GM18507 (cell line): ENCODE measurements at regions not wholly inside any gene's neighbourhood (a gene's known extent, or its start where the extent isn't known, plus 50 kb on each side); places are given as distances from the start of the nearest gene placed in this dataset.

ENCODE experiments used
- DNase-seq: peaks from one replicate; pipeline ENCODE4 v3.0.0; 2011; ENCODE audit warnings: low read depth; ENCODE audit not compliant: insufficient read length; ENCODE audit errors: extremely low spot score
- FAIRE-seq: peaks from 2 replicates; lab custom pipeline; 2011; peaks lifted over from hg19 to GRCh38; lab: Jason Lieb, UNC

DNA sequence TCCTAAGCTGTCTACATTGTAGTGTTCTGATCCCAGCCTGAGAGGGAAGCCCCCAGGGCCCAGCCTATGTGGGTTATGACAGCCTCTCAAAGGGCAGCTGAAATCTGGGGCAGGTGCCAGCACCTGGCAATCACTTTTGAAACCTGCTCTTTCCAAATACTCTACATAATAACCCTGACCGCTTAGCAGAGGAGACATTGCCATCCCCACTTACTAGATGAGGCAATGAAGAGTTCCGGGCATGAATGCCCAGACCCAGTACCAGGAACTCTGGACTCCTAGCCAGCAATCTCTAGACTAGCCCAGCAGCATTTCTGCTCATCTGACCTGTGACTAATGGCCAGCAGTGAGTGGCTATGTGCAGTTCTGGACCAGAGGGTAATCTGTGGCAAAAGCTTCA is 412.4 kb upstream of the CADM1 start:
- DNase-seq = no peak
- FAIRE-seq = no peak

GRCh38 chr11:115912484-115912945 is 408.3 kb upstream of the CADM1 start:
- DNase-seq = no peak
- peak; percentile 72 for FAIRE-seq

DNA sequence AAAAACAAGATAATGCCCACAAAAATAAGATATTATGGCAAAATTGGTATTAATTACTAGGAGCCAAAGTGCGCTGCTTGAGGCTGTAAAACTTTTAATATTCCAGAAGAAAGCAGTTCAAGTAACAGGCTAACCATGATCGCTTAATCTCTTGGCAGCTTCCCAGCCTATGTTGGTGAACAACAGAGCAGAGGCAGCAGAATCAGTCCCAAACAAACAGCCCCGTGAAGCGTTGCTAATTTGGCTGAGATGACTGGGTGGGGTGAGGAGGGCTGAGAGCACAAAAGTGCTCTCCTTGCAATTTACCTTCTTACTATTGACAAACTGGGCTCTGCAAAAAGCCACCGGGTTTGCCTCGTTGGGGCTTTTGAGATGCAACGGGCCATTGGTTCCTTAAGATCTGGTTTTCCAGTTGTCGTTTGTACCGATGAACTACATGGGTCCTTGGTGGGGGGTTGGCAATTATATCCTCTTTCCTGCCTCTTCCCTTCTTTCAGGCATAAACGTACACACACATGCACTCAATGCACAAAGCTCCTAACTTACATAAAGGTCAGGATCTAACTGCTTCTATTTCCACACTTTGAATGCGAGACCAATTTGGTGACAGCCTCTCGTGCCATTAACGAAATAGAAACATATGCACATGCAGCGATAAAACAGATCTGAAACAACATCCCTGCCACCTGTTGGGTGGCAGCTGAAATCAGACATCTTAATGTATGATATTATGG is 407.6 kb upstream of the CADM1 start:
- FAIRE-seq (no peak), DNase-seq (no peak)

DNA sequence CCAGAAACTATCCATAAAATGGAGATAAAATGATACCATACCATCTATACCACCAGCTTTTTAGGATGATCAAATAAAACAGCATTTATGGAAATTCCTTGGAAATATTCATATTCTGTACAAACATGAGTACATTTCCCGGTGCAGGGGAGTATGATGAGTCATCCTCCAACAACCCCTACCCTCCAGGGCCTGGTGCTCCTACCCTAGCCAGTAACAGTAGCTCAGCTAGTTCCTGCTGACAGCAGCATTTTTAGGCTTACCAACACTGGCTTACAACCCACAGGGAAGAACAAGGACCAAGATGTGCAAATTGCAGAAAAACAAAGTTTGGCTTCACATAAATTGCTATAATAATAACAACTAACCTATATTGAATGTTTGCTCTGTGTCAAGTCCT is 406.2 kb upstream of the CADM1 start:
- DNase-seq (no peak), FAIRE-seq (no peak)

- DNase-seq (no peak), FAIRE-seq (no peak)
Observed at GRCh38 chr11:115906171-115906570, 402.0 kb upstream of the CADM1 start.

DNA sequence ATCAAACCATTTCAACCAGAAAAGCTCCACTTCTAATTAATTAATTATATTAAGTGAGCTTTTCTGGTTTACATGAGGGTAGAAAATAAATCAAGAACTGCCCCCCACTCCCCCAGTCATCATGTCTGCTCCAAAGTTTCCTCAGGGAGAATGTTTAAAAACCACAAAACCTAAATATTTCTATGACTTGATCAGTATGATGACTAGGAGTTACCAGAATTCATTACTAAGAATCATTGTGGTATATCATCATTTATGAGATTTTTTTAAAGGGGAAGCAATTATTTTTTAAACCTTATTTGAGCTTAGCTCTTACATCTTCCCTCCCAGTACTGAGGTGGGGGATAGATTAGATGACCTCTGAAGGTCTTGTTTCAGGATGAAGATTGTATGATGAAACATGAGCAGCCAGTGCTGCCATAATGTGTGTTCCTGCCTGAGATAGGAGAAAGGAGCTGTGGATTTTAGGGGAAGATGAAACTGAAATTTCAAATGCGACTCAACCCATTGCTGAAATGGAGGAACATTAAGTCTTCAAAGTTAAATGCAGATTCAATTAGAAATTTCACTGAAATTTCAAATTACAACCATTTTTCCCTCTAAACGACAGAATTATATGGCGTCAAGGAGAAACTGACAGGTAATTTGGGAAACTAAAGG is 401.3 kb upstream of the CADM1 start:
- no peak for DNase-seq
- no peak for FAIRE-seq

GRCh38 chr11:115903179-115903578 is 399.0 kb upstream of the CADM1 start:
- no peak for FAIRE-seq
- no peak for DNase-seq

DNA sequence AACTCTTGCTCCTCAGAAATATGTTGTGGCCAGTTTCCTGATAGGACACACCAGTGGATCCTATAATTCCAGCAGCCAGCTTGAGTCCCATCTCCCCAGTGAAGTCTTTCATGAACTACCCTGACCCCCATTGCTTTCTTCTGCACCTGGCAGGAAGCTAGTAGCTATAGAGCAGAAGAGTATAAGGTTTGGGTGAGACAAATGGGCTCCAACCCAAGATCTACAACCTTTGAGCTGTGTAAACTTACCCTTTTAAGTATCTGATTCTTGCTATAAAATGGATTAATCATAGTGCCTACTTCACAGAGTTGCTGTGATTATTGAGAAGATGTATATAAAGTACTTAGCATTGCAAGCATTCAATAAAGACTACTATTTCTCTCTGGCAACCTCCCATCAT is 396.9 kb upstream of the CADM1 start:
- no peak for FAIRE-seq

GRCh38 chr11:115900111-115900510 is 395.9 kb upstream of the CADM1 start:
- DNase-seq = no peak
- FAIRE-seq = no peak

More for the DNA sequence above, 396.9 kb upstream of the CADM1 start:
- no peak for DNase-seq

- FAIRE-seq (no peak), DNase-seq (no peak)
Observed at GRCh38 chr11:115897707-115898106, 393.5 kb upstream of the CADM1 start.

DNA sequence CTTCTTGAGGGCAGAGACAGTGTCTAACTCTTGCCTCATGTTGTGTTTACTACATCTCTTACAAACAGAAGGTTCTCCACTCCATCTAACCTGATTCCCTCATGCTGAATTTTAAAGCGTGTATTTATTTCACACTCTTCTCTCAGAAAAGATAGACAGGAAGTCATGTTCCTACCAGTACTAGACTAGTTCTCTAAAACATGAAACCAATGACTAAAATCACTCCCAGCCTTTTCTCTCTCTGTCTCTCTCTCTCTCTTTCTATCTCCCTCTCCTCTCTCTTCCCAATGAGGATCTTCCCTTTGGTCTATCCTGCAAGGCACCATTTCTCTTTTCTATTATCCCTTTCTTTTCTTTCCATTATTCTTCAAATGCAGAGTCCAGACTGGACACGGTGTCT is 391.9 kb upstream of the CADM1 start:
- DNase-seq (no peak), FAIRE-seq (peak; percentile 60)

DNA sequence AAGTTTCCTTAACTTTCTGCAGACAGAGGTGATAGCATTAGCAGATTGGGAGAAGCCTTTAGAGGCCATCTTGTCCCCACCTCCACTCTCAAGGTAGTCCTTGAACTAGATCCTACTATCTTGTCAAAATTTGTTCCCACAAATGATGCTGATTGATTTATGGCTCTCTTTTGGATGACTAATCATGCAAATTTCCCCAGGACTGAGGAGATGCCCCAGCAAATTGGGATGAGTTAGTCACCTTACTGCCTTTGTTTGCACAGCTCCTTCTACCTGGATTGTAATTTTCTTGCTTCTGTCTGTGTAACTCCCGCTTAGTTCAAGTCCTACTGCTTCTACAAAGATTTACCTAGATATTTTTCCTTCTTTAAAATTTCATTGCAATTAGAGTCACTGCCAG is 391.4 kb upstream of the CADM1 start:
- FAIRE-seq (no peak), DNase-seq (no peak)

- DNase-seq (no peak), FAIRE-seq (no peak)
Observed at GRCh38 chr11:115894176-115894575, 390.0 kb upstream of the CADM1 start.

DNA sequence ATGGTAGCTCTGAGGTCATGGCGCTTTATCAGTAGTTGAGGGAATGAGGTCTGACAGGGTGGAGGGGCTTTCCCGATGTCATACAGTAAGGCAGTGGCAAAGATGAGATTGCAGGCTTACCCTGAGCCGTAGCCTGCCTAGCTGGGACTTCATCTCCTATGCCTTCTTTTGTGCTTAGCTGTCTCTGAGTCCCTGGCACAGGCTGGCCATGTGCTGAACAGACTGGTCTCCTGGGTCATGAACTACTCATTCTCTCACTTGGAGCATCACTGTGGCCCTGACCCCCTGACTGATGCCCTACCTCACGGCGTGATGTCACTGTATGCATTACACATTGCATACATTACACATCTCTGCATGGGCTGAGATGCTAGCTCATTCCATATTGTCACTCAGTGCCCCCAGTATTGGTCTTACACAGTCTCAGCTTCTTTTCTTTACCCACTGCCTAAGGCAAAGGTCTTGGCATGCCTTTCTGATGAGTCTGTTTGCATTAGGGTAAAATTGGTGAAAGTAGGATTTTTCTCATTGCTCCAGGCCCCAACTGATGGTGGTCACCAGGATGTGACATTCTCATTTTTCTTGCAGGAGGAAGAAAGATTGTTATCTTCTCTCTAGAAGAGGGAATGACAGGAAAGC is 389.4 kb upstream of the CADM1 start:
- FAIRE-seq (no peak), DNase-seq (no peak)

GRCh38 chr11:115892016-115892415 is 387.8 kb upstream of the CADM1 start:
- FAIRE-seq (no peak), DNase-seq (no peak)

GRCh38 chr11:115891581-115891980 is 387.4 kb upstream of the CADM1 start:
- no peak for FAIRE-seq

DNA sequence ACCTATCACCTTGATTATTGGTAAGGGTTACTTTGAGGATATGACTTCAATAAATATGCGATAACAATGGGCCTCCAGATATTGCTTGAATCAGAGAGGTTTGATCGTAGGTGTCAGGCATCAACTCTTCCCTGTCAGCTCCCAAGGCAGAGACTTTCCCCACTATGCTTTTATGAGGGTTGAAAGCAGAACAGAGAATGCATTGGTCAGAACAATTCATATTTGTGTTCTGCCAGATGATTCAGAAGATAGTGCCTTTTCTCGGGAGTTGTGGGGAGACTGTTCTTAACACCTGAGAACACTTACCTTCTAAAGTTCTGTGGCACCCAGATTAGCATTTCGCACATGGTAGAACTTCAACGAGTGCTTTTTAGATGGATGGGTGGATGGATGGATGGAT is 386.3 kb upstream of the CADM1 start:
- FAIRE-seq (no peak), DNase-seq (no peak)

More at GRCh38 chr11:115891581-115891980, 387.4 kb upstream of the CADM1 start:
- no peak for DNase-seq

GRCh38 chr11:115889712-115890111 is 385.5 kb upstream of the CADM1 start:
- no peak for FAIRE-seq

DNA sequence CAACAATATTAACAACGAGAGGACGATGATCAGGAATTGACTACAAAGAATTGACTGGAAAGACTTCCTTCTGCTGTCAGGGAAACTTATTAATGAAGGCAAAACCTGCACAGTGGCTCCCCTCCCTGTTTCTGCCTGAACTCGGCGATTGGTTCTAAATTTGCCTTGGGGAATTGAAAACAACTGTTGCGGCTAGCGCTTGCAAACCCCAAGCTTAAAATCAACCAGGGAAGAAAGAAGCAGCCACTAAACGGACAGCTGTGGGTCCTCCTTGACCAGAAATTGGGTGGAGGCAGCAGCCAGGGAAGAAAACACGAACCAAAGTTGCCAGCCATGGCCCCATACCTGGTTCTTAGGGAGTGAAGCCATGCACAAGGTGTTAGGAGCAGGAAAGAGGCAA is 383.5 kb upstream of the CADM1 start:
- DNase-seq = no peak
- FAIRE-seq = no peak

More at GRCh38 chr11:115889712-115890111, 385.5 kb upstream of the CADM1 start:
- DNase-seq = no peak

GRCh38 chr11:115887316-115887715 is 383.1 kb upstream of the CADM1 start:
- no peak for FAIRE-seq
- no peak for DNase-seq

GRCh38 chr11:115886422-115886733 is 382.2 kb upstream of the CADM1 start:
- DNase-seq (no peak), FAIRE-seq (no peak)
